ENCODE measurements at regions not wholly inside any gene's neighbourhood (a gene's known extent, or its start where the extent isn't known, plus 50 kb on each side); places are given as distances from the start of the nearest gene placed in this dataset.

DNA sequence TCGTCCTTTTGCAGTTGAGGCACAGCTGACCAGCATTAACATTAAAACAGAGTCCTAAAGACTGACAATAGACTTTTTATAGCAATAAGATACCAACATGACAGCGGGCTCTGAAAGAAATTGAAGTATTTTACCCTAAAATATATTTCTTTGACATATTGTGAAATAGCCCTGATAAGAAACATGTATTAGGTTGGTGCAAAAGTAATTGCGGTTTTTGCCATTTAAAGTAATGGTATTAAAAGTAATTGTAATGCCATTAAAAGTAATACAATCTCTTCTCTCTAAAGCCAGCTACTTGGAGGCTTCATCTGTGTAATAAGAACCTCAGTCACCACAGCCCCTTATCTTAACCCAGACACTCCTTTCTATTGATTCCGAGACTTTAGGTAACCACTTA, 394.6 kb downstream of the PREX1 start:
- DNase-seq: no peak

DNA sequence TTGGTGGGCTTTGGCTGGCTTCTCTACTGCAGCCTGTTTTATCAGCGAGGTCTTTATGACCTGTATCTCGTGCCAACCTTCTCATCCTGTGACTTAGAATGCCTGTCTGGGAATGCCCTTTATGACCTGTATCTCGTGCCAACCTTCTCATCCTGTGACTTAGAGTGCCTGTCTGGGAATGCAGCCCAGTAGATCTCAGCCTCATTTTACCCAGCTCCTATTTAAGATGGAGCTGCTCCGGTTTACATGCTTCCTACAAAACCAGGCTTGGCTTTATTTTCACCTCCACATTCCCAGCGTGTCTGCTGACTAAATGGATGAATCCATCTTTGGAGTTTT, 395.3 kb downstream of the PREX1 start:
- no peak for DNase-seq

- no peak for DNase-seq
Observed at GRCh38 chr20:48431653-48432493, 395.9 kb downstream of the PREX1 start.

DNA sequence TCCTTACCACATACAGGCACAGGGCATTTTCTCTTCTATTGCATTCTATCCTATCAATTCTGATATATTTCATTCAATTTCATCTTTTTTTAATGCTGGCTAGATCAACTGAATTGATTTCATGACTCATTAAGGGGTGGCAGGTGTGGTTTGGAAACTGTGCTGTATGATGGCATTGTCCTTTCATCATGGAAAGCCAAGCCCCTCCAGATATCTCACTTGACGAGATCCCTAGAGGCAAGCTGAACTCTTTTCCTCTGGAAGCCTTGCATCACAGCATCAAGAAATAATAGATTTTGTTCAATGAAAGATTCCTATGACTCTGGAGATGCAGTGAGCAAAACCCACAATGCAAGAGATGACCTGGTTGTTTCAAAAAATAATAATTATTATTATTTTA, 401.2 kb downstream of the PREX1 start:
- no peak for DNase-seq

- no peak for DNase-seq
Observed at GRCh38 chr20:48425817-48426612, 401.8 kb downstream of the PREX1 start.

DNA sequence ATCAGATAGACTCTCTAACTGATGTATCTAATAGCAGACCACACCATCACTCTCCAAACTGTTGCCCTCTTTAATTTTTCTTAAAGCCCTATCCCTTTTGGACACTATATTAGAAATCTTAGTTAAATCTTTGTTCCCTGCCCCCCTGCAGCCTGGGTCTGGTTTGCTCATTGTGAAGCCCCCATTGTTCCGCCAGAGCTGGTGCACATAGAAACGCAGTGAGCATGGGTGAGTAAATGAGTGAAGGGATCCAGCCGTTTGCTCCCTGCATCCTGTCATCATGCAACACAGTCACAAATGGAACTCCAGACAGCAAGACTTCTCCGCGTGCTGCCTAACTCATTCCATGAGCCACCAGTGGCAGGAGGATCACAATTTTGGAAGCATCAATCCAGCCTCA, 402.5 kb downstream of the PREX1 start:
- no peak for DNase-seq

DNA sequence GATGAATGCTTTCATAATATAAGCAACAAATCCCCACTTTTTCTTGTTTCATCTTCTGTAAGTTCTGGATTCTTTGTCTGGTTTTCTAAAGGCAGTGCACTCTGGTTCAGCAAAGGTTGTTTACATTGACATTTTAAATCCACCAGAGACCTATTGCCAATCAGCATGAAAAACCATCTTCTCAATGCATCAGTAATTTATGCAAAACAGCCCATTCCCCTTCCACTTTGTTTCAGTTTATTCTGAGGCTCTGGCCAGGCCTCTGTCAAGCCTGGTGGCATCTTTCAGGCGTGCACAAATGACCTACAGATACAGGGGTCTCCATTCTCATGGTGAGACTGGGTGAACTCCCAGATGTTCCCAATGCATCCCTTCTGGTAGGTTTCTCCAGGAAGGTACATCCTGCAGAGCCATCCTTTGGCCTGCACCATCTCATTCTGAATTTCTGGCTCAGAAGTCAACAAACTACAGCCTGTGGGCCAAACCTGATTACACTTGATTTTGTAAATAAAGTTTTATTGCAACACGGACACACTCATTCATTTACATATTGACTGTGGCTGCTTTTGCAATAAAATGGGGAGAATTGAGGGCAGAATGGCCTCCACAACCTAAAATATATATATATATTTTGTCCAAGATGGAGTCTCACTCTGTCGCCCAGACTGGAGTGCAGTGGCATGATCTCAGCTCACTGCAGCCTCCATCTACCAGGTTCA, 405.4 kb downstream of the PREX1 start:
- DNase-seq: no peak

- DNase-seq: no peak
Observed at GRCh38 chr20:48421547-48421946, 406.3 kb downstream of the PREX1 start.

GRCh38 chr20:48420176-48420575, 407.6 kb downstream of the PREX1 start:
- DNase-seq: no peak

DNA sequence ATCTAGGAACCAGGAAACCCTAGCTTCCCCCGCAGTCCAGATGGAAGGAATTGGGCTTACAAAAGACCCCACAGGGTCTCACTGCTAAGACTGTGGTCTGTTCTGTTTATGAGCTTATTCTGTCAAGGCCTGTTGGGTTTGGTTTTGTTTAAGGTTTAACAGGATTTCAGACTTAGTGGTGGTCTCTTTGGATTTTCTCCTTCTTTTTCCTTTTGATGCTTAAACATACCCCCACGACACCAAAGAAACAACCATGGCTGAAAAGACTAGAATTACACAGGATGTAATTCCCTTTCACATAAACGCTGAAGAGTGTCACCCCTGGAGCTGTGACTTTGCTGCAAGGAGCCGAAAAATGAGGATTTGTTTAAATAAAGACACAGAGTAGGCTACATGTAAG, 408.6 kb downstream of the PREX1 start:
- DNase-seq: no peak

- DNase-seq: no peak
Observed at GRCh38 chr20:48416002-48416401, 411.8 kb downstream of the PREX1 start.

DNA sequence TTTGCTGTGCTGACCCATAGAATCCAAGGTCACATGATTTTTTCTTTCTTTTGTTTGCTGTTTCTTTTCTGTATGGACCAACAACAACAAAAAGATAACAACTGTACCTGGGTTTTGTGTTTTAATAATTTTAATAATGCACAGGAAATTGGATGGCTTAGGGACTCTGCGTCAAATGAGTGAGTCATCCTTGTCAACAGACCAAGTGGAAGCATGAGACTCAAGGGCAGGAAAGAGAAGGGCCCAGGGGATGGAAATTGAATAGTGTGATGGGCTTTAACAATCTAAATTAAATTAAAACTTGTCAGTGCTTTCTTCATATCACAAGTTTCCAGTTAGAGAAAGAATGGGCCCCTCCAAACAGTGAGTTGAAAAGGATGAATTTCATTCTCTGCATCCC, 413.0 kb downstream of the PREX1 start:
- DNase-seq: no peak

DNA sequence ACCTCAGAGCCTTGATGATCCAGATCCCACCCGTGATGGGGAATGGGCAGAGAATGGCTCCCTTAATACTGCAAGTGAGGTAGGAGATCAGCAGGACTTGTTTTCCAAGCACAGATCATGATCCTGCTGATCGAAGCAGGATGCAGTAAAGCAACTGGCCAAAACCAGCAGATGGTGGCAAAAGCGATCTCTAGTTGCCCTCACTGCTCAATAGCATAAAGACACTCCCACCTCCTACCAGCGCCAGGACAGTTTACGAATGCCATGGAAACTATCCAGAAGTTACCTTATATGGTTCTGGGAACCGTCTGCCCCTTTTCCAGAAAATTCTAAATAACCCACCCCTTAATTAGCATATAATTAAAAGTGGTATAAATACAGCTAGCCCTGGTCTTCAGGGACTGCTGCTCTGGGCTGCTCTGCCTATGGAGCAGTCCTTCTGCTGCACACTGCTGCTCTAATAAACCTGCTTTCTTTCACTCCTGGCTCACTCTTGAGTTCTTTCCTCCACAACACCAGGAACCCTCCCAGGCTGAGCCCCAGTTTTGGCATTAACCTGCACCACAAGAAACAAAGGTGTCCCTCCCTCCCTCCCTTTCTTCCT, 415.8 kb downstream of the PREX1 start:
- no peak for DNase-seq

GRCh38 chr20:48411245-48411644, 416.6 kb downstream of the PREX1 start:
- DNase-seq: no peak

DNA sequence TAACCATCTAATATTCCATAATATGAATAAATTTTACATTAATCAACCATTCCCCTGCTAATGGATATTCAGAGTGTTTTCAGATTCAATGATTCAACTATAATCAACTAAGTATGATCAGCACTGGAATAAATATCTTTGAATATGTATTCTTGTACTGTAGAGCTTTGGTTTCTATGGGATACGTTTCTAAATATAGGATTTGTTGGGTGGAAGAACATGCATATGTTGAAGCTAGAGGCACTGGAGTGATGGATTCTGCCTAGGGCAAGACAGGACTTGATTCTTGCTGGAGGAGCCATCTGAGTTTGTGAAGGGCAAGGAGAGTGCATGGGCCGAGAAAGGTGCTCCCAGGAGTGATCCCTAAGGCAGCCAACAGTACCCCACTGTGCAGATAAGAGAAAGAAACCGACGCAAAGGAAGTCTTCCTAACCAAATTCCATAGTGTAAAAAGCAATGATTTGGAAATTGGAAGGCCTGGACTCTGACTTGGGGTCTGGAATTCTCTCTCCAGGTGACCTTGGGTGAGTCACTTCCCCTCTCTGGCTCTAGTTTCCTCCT, 418.7 kb downstream of the PREX1 start:
- DNase-seq: no peak

- no peak for DNase-seq
Observed at GRCh38 chr20:48407710-48408109, 420.1 kb downstream of the PREX1 start.

DNA sequence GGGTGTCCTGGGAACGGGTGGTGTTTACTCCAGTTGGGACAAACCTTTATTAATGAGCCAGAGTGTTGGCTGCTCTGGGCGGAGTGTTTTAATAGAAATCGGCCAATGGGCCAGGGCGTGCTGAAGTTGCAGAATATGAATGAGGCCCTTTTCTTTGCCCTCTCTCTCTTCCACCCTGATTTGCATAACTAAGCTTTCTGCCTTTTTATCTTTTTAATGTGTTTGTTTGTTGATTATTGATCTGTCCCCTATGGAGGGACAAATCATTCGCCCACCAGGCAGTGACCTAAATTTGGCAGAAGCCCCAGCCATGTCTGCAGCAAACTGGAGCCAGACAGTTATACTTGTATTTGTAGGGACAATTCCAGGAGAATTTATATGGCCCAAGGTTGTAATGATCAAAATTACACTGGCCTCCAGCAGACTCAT, 420.9 kb downstream of the PREX1 start:
- no peak for DNase-seq

- DNase-seq: no peak
Observed at GRCh38 chr20:48406498-48406897, 421.3 kb downstream of the PREX1 start.

DNA sequence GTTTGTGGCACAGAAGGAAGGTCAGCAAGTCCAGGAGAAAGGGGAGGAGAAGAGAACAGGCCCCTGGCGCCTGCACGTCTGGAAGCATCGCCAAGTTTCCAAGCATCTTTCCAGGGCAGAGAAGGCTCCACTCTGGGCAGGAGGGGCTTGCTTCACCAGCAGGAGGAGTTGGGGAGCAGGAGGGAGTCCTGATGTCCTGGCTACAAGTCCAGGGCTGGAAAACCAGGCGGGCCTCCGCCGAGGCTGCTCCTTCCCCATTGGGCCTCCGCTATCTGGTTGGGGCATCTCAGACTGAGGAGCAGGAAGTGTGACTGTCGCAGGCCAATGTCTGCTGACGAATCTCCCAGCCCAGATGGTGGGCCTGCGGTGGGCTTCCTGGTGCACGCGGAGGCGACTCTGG, 421.9 kb downstream of the PREX1 start:
- no peak for DNase-seq

GRCh38 chr20:48404598-48404997, 423.2 kb downstream of the PREX1 start:
- DNase-seq: no peak

DNA sequence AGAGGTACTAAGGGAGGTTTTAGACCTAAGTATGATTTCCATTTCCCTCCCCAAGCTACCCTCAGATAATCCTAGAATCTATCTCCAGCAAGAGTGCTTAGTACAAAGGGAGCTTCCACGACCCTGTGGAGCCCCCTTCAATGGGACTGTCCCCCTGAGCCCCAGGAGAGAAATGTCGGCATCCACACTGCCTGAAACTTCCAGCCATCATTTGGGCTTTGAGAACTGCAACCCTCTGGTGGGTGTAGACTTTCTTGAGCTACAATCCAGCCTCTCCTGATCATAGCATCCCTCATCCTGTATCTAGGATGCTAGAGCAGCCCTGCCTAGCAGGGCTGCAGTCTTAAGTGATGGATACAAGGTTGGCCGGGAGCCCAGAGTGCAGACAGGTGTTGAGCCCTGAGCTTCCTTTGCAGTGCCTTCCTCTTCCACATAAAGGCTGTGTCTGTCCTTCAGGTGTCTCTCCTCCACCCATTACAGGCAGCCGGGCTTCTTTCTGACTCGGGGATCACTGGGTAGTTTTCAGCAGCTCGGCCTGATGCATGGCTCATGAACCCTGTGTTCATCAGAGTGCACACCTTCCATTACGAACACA, 424.5 kb downstream of the PREX1 start:
- DNase-seq: no peak

DNA sequence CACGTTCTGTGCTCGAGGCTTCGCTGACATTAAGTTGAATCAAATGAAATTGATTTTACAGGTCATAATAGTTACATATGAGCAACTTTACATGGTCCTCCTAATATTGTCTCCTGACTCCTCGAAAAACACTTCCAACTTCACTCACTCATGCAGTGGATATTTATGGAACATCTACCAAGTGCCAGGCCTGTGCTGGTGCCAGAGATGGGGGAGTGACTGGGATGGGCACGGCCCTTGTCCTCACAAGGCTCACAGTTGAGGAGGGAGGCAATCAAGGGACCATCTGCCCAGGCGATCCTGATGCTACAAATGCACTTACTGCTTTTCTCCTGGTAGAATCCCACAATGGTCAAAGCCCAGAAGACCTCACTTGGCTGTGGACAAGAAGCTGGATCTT, 426.4 kb downstream of the PREX1 start:
- DNase-seq: no peak

GRCh38 chr20:48400009-48400408, 427.8 kb downstream of the PREX1 start:
- no peak for DNase-seq
